PFSK-1 (cell line): ENCODE measurements at regions not wholly inside any gene's neighbourhood (a gene's known extent, or its start where the extent isn't known, plus 50 kb on each side); places are given as distances from the start of the nearest gene placed in this dataset.

ENCODE experiments used
- POLR2AphosphoS5 ChIP-seq: IDR thresholded peaks from 2 replicates; pipeline ENCODE4 v1.6.1; 2012; ENCODE audit warnings: low read depth, mild to moderate bottlenecking, control low read depth, low read length, moderate library complexity
- SIN3A ChIP-seq: IDR thresholded peaks from 2 replicates; pipeline ENCODE4 v1.6.1; 2012; ENCODE audit warnings: mild to moderate bottlenecking, low read length, moderate library complexity, borderline replicate concordance; ENCODE audit not compliant: insufficient read depth
- TAF1 ChIP-seq: IDR thresholded peaks from 2 replicates; pipeline ENCODE4 v1.6.1; 2012; ENCODE audit warnings: low read length, control low read depth, borderline replicate concordance; ENCODE audit not compliant: insufficient read depth
- TF ChIP-seq, protein P1 (sequence below), 2 experiments: IDR thresholded peaks; 2 replicates each; pipeline versions ENCODE4 v1.6.1 to v1.8.0; 2011 to 2012; ENCODE audit warnings: low read depth in 2 of 2, low read length in 2 of 2, control low read depth in 1 of 2, inconsistent platforms in 1 of 2, mild to moderate bottlenecking in 1 of 2, moderate library complexity in 1 of 2; ENCODE audit not compliant: insufficient read depth in 1 of 2

DNA sequence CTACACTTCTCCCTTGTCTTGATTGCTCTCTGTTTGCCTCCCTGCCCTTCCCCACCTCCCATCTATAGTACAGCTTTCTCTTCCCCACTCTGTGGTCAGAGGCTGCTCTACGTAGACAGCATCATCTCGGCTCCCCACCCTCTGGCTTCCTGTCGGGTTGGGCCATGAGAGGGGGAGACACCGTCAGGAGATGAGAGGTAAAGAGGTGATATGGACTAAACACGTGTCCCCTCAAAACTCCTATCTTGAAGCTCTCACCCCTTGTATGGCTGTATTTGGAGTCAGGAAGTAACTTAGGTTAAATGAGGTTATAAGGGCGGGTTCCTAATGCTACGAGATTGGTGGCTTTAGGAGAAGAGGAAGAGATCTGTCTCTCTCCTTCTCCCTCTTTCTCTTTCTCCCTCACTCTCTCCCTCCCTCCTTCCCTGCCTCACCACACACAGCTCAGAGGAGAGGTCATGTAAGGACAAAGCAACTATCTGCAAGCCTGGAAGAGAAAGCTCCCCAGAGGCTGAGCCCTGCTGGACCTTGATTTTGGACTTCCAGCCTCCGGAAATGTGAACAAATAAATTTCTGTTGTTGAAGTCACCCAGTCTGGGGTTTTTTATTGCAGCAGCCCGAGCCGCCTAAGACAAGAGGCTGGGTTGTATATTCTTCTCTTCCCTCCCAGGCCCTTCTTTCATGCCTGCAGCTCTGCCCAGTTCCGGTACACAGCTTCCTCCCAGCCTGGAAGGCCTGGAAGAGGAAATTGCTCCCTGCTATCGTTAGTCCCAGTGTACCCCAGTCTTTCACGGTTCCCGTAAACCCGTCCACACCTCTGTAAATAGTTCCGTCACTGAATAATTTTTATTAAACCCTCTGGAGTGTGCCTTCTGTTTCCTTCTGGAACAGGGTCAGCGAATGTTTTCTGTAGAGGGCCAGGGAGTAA lies 138.0 kb downstream of the AKAIN1 start:
- TF ChIP-seq POLR2AphosphoS5 (no peak), SIN3A (no peak), TAF1 (no peak)
- TF ChIP-seq, protein P1, sequence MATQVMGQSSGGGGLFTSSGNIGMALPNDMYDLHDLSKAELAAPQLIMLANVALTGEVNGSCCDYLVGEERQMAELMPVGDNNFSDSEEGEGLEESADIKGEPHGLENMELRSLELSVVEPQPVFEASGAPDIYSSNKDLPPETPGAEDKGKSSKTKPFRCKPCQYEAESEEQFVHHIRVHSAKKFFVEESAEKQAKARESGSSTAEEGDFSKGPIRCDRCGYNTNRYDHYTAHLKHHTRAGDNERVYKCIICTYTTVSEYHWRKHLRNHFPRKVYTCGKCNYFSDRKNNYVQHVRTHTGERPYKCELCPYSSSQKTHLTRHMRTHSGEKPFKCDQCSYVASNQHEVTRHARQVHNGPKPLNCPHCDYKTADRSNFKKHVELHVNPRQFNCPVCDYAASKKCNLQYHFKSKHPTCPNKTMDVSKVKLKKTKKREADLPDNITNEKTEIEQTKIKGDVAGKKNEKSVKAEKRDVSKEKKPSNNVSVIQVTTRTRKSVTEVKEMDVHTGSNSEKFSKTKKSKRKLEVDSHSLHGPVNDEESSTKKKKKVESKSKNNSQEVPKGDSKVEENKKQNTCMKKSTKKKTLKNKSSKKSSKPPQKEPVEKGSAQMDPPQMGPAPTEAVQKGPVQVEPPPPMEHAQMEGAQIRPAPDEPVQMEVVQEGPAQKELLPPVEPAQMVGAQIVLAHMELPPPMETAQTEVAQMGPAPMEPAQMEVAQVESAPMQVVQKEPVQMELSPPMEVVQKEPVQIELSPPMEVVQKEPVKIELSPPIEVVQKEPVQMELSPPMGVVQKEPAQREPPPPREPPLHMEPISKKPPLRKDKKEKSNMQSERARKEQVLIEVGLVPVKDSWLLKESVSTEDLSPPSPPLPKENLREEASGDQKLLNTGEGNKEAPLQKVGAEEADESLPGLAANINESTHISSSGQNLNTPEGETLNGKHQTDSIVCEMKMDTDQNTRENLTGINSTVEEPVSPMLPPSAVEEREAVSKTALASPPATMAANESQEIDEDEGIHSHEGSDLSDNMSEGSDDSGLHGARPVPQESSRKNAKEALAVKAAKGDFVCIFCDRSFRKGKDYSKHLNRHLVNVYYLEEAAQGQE (IDR thresholded peaks at IDR 0.05; ENCODE audit: insufficient read depth in 1 of 2, low read depth in 2 of 2, low read length in 2 of 2), result no peak
